DOHH2 (cell line): ENCODE measurements at regions not wholly inside any gene's neighbourhood (a gene's known extent, or its start where the extent isn't known, plus 50 kb on each side); places are given as distances from the start of the nearest gene placed in this dataset.
A peak's percentile ranks its signal among the peaks of the same experiment; 100 is the strongest.
"Not testable (repeated sequence)": the region's sequence is repeated elsewhere in the genome, so short reads cannot be mapped to it uniquely, and the experiment has no call there.

Experiments
- H3F3A ChIP-seq: fragments of 200-600 bp; sonication (generic), shearing (Covaris generic); 2 replicates; pipeline ENCODE4 v1.6.0; 2016; ENCODE audit warnings: antibody characterized with exemption, mild to moderate bottlenecking; ENCODE audit not compliant: control insufficient read depth, insufficient read depth
- H3K27ac ChIP-seq: fragments of 200-600 bp; sonication (generic); 2 replicates; pipeline ENCODE4 v1.5.1; 2014; ENCODE audit warnings: low read depth, mild to moderate bottlenecking, low read length, moderate library complexity
- H3K27me3 ChIP-seq: fragments of 200-600 bp; sonication (generic); 2 replicates; pipeline ENCODE4 v1.6.1; 2014; ENCODE audit warnings: mild to moderate bottlenecking, low read length, mixed read lengths; ENCODE audit not compliant: control insufficient read depth
- H3K36me3 ChIP-seq: fragments of 200-600 bp; sonication (generic); 2 replicates; pipeline ENCODE4 v1.6.1; 2014; ENCODE audit warnings: mild to moderate bottlenecking, low read length, moderate library complexity, mixed read lengths; ENCODE audit not compliant: control insufficient read depth
- H3K4me1 ChIP-seq: fragments of 200-600 bp; sonication (generic); 2 replicates; pipeline ENCODE4 v1.6.1; 2014; ENCODE audit warnings: mild to moderate bottlenecking, low read length, mixed read lengths; ENCODE audit not compliant: control insufficient read depth
- H3K4me2 ChIP-seq: fragments of 200-600 bp; sonication (generic); 2 replicates; pipeline ENCODE4 v1.6.0; 2014; ENCODE audit warnings: mild to moderate bottlenecking, low read length, moderate library complexity
- H3K4me3 ChIP-seq: fragments of 200-600 bp; sonication (generic); 2 replicates; pipeline ENCODE4 v1.5.1; 2014; ENCODE audit warnings: mild to moderate bottlenecking, low read length, mixed read lengths
- H3K79me2 ChIP-seq: fragments of 200-600 bp; sonication (generic); 2 replicates; pipeline ENCODE4 v1.6.1; 2014; ENCODE audit warnings: mild to moderate bottlenecking, low read length, mixed read lengths; ENCODE audit not compliant: control insufficient read depth
- H3K9me2 ChIP-seq: fragments of 200-600 bp; sonication (generic); replicated peaks from 2 replicates; pipeline ENCODE4 v1.6.1; 2014; ENCODE audit warnings: mild to moderate bottlenecking, low read length, mixed read lengths; ENCODE audit not compliant: control insufficient read depth
- H3K9me3 ChIP-seq: fragments of 200-600 bp; sonication (generic); 2 replicates; pipeline ENCODE4 v1.6.1; 2014; ENCODE audit warnings: antibody characterized with exemption, low read length, mixed read lengths; ENCODE audit not compliant: control insufficient read depth, insufficient read depth
- H4K20me1 ChIP-seq: fragments of 200-600 bp; sonication (generic); 2 replicates; pipeline ENCODE4 v1.6.0; 2014; ENCODE audit warnings: low read depth, mild to moderate bottlenecking, antibody characterized with exemption, low read length, moderate library complexity; ENCODE audit not compliant: control insufficient read depth, insufficient read depth
- CTCF ChIP-seq: fragments of 200-600 bp; sonication (generic); IDR thresholded peaks from one replicate; pipeline ENCODE4 v1.5.1; 2014; ENCODE audit warnings: antibody characterized with exemption, mild to moderate bottlenecking, low read depth, low read length; ENCODE audit not compliant: poor library complexity, severe bottlenecking
- EZH2phosphoT487 ChIP-seq: fragments of 200-600 bp; sonication (generic); IDR thresholded peaks from 2 replicates; pipeline ENCODE4 v1.6.1; 2017; ENCODE audit warnings: borderline replicate concordance, mild to moderate bottlenecking, antibody characterized with exemption, low read length, moderate library complexity, mixed read lengths

GRCh38 chr5:124912638-124913328 lies 166.3 kb upstream of the ZNF608 start:
- Histone ChIP-seq H3K36me3 (no peaks in the 10 kb centered on the region), H3K9me3 (no peaks in the 10 kb centered on the region), H3K4me2 (no peak overlapping the region), H3K27ac (no peak overlapping the region), H3F3A (no peaks in the 10 kb centered on the region), H3K27me3 (no peaks in the 10 kb centered on the region), H3K4me3 (no peak overlapping the region), H3K79me2 (no peaks in the 10 kb centered on the region), H3K9me2 (no peaks in the 10 kb centered on the region), H4K20me1 (no peaks in the 10 kb centered on the region), H3K4me1 (peaks cover 14% of the 10 kb centered on the region)
- TF ChIP-seq CTCF: no peak
- no peak for TF ChIP-seq EZH2phosphoT487

GRCh38 chr5:124913329-124913653 lies 166.9 kb upstream of the ZNF608 start:
- H3K27ac ChIP-seq: no peak overlapping the region

GRCh38 chr5:124916313-124916712 lies 169.9 kb upstream of the ZNF608 start:
- H3K36me3 ChIP-seq, H3K79me2 ChIP-seq, H3F3A ChIP-seq, H3K4me3 ChIP-seq, H3K27me3 ChIP-seq, H3K27ac ChIP-seq, H4K20me1 ChIP-seq, H3K9me3 ChIP-seq, H3K9me2 ChIP-seq: not testable (repeated sequence)
- Histone ChIP-seq H3K4me1 (peaks cover 44% of the 10 kb centered on the region), H3K4me2 (peak overlapping the region; percentile 33)

More at GRCh38 chr5:124913329-124913653, 166.9 kb upstream of the ZNF608 start:
- Histone ChIP-seq H3K27me3 (no peaks in the 10 kb centered on the region), H3K79me2 (no peaks in the 10 kb centered on the region), H3K36me3 (no peaks in the 10 kb centered on the region), H3K4me1 (peaks cover 14% of the 10 kb centered on the region), H4K20me1 (no peaks in the 10 kb centered on the region), H3K4me3 (no peak overlapping the region), H3K9me2 (no peaks in the 10 kb centered on the region), H3K4me2 (no peak overlapping the region), H3F3A (0 out of 2 replicates have a peak, but pooled peaks cover under 1% of the 10 kb centered on the region), H3K9me3 (no peaks in the 10 kb centered on the region)
- no peak for TF ChIP-seq CTCF
- TF ChIP-seq EZH2phosphoT487: no peak

- no peak overlapping the region for H3K27ac ChIP-seq
- H3F3A ChIP-seq: peaks cover 6% of the 10 kb centered on the region; the same call in 1 of the 2 replicates
- H3K27me3 ChIP-seq: no peaks in the 10 kb centered on the region
- 0 out of 2 replicates have a peak overlapping the region, but pooled peaks have one; percentile 89 for H3K4me2 ChIP-seq
- no peaks in the 10 kb centered on the region for H3K36me3 ChIP-seq
- H3K79me2 ChIP-seq: no peaks in the 10 kb centered on the region
- no peak overlapping the region for H3K4me3 ChIP-seq
- peaks cover 67% of the 10 kb centered on the region for H3K4me1 ChIP-seq
- H4K20me1 ChIP-seq: no peaks in the 10 kb centered on the region
- H3K9me3 ChIP-seq: no peaks in the 10 kb centered on the region
- TF ChIP-seq CTCF (no peak), EZH2phosphoT487 (no peak)
- no peaks in the 10 kb centered on the region for H3K9me2 ChIP-seq
These were observed 172.2 kb upstream of the ZNF608 start for GRCh38 chr5:124918618-124919017.
